Panc1 (cell line): ENCODE measurements at regions not wholly inside any gene's neighbourhood (a gene's known extent, or its start where the extent isn't known, plus 50 kb on each side); places are given as distances from the start of the nearest gene placed in this dataset.

Experiments
- REST ChIP-seq, 2 experiments: IDR thresholded peaks; 2 replicates each; pipeline ENCODE4 v1.6.1; 2011 to 2012; ENCODE audit warnings: low read depth in 2 of 2, control low read depth in 1 of 2, low read length in 1 of 2, mild to moderate bottlenecking in 1 of 2, moderate library complexity in 1 of 2; ENCODE audit not compliant: insufficient read depth in 1 of 2
- TF ChIP-seq, protein P1 (sequence below): fragments of 450-650 bp; IDR thresholded peaks from 2 replicates; pipeline ENCODE4 v1.5.1; 2017; ENCODE audit warnings: mild to moderate bottlenecking

- no peak for TF ChIP-seq REST (IDR thresholded peaks at IDR 0.05; ENCODE audit: insufficient read depth in 1 of 2, low read depth in 2 of 2, low read length in 1 of 2)
- TF ChIP-seq, protein P1, sequence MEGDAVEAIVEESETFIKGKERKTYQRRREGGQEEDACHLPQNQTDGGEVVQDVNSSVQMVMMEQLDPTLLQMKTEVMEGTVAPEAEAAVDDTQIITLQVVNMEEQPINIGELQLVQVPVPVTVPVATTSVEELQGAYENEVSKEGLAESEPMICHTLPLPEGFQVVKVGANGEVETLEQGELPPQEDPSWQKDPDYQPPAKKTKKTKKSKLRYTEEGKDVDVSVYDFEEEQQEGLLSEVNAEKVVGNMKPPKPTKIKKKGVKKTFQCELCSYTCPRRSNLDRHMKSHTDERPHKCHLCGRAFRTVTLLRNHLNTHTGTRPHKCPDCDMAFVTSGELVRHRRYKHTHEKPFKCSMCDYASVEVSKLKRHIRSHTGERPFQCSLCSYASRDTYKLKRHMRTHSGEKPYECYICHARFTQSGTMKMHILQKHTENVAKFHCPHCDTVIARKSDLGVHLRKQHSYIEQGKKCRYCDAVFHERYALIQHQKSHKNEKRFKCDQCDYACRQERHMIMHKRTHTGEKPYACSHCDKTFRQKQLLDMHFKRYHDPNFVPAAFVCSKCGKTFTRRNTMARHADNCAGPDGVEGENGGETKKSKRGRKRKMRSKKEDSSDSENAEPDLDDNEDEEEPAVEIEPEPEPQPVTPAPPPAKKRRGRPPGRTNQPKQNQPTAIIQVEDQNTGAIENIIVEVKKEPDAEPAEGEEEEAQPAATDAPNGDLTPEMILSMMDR, result no peak
Measured at GRCh38 chr5:135160036-135160675, 126.1 kb upstream of the PITX1 start.
